ENCODE measurements at regions not wholly inside any gene's neighbourhood (a gene's known extent, or its start where the extent isn't known, plus 50 kb on each side); places are given as distances from the start of the nearest gene placed in this dataset.
"Not testable (repeated sequence)": the region's sequence is repeated elsewhere in the genome, so short reads cannot be mapped to it uniquely, and the experiment has no call there.

DNA sequence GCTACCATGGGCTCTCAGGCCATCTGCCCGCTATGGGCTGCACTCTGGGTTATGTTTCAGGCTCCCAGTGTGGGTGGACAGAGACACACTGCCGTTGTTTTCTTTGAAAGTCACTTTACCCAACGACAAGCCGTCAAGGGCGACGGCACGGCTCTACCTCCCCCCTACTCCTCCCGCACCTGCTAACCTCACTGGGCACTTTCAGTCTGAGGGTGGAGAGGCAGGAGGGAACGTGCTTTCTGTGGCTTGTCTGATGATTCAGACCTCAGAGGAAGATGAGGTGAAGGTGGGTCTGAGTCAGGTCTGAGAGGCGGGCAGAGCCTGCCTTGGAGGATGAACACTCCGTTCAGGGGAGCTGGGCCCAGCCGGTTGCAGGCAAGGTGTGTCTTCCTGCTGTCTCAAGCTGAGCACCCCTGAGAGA is 147.6 kb upstream of the HDAC4 start:
- DNase-seq (ENCODE audit: low read depth) = no peak

- DNase-seq (ENCODE audit: low read depth) = not testable (repeated sequence)
Observed at GRCh38 chr2:239547140-239547539, 146.3 kb upstream of the HDAC4 start.

DNA sequence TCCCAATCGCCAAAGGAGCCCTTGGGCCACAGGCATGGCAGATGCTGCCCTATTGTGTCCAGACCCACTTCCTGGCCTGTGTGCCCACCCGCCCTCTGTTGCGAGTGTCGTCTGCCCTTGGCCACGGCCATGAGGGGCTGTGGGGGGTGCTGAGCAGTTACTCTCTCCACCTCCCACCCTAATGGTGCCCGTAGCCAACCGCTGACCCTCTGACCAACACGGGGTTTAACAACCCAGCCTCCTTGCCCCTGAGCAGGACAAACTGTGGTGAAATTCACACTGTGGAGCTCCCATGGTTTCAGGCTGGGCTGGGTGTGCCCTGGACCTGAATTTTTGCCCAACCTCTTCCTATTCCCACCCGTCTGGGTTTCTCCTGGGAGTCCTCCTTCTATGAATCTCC is 145.7 kb upstream of the HDAC4 start:
- no peak for DNase-seq (ENCODE audit: low read depth)

- no peak for DNase-seq (ENCODE audit: low read depth)
Observed at GRCh38 chr2:239545741-239546392, 145.0 kb upstream of the HDAC4 start.

- no peak for DNase-seq (ENCODE audit: low read depth)
Observed at GRCh38 chr2:239544918-239545465, 144.2 kb upstream of the HDAC4 start.

DNA sequence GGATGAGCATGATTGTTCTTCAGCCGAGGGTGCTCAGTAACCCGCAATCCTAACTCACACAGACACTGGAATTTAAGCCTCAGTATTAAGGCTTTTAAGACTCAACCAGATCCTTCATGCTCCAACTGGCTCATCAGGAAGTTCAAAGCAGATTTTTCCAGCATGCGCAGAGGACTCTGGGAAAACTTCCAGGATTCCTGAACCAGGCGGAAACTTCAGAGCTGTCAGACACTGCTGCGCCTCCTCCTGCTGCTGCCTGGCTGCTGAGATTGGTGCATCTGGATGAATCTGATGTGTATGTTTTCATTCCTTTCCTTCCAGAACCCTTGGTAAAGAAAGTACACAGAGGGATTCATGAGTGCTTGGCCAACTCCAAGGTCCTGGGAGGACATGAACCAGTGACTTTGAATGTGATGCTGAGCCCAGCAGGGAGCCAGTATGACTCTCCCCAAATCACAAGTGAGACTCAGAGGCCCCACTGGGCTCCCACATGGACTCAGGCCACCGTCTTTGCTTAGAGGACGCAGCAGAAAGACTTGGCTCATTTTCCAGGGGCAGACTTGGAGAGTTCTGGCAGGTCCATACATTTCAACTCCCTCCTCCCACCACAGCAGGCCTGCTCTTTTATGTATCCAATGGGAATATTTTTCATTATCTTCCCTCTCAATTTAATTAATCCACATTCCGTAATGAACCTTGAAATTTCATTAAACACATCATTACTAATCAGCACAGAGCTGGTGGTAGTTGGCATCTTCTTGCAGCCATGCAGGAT is 143.5 kb upstream of the HDAC4 start:
- DNase-seq (ENCODE audit: low read depth) = peak; percentile 38

GRCh38 chr2:239543702-239544101 is 142.9 kb upstream of the HDAC4 start:
- DNase-seq (ENCODE audit: low read depth) = no peak

DNA sequence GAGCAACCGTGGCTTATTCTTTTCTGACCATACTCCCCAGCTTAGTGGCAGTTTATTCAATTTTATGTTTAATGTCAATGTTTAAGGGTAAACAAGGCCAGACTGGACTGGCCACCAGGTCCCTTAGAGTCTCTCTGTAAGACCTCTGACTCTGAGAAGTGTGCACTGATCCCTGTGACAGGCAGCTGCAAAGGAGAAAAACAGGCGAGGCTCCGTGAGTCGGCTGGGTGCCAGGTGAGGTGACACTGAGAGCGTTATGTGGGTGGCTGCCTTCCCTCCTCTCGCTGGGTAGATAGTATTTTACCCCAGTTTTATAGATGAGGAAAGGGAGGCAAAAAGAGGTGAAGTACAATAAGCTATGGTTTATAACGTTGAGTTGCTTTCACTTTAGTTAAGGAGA is 139.4 kb upstream of the HDAC4 start:
- no peak for DNase-seq (ENCODE audit: low read depth)

DNA sequence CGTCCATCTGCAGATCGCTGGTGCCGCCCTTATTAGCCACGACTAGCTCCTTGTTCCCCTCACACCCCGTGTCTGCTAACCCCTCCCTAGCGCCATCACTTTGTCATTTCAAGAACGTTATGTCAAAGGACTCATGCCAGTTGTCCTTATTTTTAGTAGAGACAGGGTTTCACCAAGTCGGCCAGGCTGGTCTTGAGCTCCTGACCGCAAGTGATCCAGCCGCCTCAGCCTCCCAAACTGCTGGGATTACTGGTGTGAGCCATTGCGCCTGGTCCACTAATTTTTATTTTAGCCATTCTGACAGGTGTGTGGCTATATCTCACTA is 138.9 kb upstream of the HDAC4 start:
- DNase-seq (ENCODE audit: low read depth) = no peak

DNA sequence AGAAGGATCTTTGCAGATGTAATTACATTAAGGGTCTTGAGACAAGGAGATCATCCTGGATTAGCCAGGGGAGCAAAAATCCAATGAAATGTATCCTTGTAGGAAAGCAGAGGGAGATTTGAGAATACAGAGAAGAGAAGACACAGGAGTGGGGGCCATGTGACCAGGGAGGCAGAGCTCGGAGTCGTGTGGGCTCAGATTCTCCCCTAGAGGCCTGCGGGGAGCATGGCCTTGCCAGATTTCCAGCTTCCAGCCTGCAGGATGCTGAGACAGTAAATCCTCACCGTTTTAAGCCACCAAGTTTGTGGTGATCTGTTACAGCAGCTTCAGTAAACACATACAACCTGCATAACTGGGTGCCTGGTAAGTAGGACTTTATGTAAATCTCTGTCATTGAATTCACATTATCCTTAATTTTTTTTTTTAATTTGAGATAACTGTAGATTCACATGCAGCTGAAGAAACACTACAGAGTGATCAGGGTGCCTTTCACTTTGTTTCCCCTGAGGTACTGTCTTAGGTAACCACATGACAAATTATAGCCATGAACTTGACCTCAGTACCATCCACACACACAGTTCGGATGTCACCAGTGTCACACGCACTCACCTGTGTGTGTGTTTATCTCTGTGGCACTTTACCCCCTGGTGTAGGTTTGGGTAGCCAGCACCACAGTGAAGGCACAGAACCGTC is 138.4 kb upstream of the HDAC4 start:
- no peak for DNase-seq (ENCODE audit: low read depth)

DNA sequence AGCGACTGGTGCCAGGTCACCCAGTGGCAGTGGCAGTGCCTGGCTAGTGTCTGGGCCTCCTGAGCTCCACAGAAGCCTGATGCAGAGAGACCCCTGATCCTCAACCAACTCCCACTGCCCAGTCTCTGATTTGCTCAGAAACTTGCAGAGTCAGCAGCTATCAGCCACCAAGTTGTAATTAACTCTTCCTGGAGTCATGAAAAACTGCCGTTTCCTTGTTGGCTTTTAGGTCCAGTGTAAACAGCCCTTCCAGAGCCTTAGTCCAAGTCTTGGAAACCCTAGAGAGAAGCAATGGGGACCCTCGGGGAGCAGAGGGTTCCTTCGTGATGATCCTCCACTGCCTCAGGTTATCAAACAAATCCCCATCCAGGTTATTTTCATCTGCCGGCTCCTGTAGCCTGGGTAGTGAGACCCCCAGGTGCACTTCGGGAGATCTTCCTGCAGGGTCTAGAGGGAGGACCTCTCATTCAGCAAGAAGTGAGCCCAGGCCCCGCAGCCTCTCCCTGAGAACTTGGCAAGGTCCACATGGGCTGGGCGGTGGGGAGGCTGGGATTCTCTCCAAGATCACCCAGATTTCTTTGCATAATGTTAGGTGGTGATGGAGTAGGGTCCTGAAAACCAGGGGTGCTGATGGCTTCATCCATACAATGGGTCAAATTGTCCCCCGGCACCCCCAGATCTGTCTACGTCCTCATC is 137.7 kb upstream of the HDAC4 start:
- no peak for DNase-seq (ENCODE audit: low read depth)

DNA sequence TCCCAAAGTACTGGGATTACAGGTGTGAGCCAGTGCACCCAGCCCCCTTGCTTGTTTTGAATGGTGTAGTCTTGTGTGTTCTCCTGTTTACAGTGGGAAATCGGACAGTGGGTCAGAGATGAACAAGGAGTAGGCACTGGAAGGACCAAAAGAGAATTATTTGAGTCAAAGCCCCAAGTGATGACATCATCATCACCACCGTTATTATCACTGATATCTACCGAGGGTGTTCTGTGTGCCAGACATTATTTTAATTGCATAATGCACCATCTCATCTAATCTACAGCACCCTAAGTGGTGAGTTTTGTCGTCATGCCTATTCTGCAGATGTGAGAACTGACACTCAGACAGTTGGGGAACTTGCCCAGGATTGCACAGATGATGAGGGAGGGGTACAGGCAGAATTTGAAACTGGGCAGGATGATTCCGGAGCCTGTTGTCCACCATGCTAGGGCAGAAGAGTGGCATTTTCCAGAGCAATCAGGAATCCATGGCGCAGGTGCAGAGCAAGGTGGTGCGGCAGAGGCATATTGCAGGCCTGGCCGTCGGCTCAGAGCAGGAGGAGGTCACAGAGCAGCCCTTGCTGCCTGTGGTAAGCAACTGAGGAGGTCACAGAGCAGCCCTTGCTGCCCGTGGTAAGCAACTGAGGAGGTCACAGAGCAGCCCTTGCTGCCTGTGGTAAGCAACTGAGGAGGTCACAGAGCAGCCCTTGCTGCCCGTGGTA is 137.0 kb upstream of the HDAC4 start:
- DNase-seq (ENCODE audit: low read depth) = no peak

DNA sequence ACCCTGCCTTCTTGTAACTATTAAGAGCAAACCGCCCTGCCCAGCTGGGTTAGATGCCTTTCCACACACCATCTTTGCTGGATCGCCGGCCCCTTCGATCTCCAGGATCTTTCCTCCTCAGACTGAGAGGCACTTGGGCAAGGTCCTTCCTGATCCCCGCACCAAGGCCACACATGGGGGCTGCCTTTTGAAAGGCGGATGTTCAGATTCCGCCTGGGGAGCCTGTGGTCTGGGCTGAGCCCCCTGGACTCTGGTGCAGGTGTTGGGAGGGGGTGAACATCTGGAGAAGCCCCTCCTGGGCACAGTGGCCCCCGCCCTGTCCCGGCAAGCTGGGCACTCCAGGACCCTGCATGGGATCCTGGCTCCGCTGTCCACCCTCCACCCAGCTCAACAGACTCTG is 135.4 kb upstream of the HDAC4 start:
- DNase-seq (ENCODE audit: low read depth) = no peak

- no peak for DNase-seq (ENCODE audit: low read depth)
Observed at GRCh38 chr2:239535413-239536144, 134.8 kb upstream of the HDAC4 start.

DNA sequence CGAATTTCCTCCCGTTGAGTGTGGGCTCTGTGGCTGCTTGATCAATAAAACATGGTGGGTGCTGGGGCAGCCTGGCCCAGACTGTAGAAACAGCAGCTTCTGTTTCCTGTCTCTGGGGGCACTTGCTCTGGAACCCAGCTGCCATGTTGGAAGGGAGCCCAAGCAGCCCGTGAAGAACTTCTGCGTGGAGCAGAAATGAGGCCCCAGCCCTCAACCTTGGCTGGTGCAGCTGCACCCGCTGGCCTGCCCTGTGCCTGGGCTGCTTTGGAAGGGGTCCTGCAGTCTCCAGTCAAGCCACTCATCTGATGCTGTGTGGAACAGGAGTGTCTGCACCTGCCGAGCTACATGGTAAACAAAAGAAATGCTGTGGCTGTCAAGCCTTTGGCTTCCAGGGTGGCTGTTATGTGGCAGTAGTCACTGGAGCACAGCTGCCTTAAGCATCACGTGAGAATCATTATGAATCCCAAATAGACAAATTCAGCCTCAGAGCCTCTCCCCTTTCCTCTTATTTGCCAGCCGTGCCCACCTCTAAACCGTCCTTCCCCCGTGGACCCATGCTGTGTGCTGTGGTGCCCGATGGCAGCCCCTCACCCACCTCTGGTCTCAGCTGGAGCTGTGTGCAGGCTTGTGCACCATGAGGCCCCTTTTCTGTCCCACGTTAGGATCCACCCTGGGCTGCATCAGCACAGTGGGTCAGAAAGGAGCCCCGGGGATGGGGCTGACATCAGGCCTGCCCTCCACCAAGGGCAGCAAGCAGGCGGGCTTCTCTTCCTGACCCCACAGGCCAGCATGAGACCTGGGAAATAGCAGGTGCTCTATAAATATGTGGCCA is 134.0 kb upstream of the HDAC4 start:
- no peak for DNase-seq (ENCODE audit: low read depth)

GRCh38 chr2:239533569-239534316 is 132.9 kb upstream of the HDAC4 start:
- DNase-seq (ENCODE audit: low read depth) = peak; percentile 7

GRCh38 chr2:239532859-239533258 is 132.0 kb upstream of the HDAC4 start:
- no peak for DNase-seq (ENCODE audit: low read depth)

DNA sequence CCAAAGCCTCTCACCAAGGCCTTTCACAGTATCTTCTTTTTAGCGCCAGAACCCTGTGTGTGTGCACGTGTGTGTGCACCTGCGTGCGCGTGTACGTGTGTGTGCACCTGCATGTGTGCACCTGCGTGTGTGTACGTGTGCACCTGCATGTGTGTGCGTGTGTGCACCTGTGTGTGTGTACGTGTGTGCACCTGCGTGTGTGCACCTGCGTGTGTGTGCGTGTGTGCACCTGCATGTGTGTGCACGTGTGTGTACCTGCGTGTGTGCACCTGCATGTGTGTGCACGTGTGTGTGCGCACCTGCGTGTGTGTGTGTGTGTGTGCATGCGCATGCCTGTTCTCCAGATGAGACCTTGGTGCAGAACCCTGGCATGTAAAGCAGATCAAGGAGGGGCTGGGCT is 131.4 kb upstream of the HDAC4 start:
- DNase-seq (ENCODE audit: low read depth) = no peak

- DNase-seq (ENCODE audit: low read depth) = no peak
Observed at GRCh38 chr2:239531456-239532241, 130.8 kb upstream of the HDAC4 start.

Measured in GM04504 (cell line).